ENCODE measurements at regions not wholly inside any gene's neighbourhood (a gene's known extent, or its start where the extent isn't known, plus 50 kb on each side); places are given as distances from the start of the nearest gene placed in this dataset.

DNA sequence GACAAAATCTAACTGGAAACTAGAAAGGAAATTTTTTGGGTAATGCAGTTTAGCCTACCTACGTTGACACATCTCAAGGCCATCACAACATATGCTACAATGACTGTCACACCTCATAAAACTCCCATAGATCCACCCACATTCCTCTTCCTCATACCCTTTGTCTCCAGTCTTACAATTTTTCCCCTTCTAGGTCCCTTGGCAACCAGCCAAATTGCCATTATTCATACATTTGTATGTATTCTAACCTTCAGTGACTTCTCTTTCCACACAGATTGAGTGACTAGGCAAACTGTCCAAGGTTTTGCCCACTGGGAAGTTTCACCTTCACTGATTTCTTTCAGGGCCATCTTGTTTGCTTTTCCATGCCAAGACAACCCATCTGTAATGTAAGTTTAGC, 100.5 kb upstream of the TPK1 start (continued):
- TF ChIP-seq, protein P1, sequence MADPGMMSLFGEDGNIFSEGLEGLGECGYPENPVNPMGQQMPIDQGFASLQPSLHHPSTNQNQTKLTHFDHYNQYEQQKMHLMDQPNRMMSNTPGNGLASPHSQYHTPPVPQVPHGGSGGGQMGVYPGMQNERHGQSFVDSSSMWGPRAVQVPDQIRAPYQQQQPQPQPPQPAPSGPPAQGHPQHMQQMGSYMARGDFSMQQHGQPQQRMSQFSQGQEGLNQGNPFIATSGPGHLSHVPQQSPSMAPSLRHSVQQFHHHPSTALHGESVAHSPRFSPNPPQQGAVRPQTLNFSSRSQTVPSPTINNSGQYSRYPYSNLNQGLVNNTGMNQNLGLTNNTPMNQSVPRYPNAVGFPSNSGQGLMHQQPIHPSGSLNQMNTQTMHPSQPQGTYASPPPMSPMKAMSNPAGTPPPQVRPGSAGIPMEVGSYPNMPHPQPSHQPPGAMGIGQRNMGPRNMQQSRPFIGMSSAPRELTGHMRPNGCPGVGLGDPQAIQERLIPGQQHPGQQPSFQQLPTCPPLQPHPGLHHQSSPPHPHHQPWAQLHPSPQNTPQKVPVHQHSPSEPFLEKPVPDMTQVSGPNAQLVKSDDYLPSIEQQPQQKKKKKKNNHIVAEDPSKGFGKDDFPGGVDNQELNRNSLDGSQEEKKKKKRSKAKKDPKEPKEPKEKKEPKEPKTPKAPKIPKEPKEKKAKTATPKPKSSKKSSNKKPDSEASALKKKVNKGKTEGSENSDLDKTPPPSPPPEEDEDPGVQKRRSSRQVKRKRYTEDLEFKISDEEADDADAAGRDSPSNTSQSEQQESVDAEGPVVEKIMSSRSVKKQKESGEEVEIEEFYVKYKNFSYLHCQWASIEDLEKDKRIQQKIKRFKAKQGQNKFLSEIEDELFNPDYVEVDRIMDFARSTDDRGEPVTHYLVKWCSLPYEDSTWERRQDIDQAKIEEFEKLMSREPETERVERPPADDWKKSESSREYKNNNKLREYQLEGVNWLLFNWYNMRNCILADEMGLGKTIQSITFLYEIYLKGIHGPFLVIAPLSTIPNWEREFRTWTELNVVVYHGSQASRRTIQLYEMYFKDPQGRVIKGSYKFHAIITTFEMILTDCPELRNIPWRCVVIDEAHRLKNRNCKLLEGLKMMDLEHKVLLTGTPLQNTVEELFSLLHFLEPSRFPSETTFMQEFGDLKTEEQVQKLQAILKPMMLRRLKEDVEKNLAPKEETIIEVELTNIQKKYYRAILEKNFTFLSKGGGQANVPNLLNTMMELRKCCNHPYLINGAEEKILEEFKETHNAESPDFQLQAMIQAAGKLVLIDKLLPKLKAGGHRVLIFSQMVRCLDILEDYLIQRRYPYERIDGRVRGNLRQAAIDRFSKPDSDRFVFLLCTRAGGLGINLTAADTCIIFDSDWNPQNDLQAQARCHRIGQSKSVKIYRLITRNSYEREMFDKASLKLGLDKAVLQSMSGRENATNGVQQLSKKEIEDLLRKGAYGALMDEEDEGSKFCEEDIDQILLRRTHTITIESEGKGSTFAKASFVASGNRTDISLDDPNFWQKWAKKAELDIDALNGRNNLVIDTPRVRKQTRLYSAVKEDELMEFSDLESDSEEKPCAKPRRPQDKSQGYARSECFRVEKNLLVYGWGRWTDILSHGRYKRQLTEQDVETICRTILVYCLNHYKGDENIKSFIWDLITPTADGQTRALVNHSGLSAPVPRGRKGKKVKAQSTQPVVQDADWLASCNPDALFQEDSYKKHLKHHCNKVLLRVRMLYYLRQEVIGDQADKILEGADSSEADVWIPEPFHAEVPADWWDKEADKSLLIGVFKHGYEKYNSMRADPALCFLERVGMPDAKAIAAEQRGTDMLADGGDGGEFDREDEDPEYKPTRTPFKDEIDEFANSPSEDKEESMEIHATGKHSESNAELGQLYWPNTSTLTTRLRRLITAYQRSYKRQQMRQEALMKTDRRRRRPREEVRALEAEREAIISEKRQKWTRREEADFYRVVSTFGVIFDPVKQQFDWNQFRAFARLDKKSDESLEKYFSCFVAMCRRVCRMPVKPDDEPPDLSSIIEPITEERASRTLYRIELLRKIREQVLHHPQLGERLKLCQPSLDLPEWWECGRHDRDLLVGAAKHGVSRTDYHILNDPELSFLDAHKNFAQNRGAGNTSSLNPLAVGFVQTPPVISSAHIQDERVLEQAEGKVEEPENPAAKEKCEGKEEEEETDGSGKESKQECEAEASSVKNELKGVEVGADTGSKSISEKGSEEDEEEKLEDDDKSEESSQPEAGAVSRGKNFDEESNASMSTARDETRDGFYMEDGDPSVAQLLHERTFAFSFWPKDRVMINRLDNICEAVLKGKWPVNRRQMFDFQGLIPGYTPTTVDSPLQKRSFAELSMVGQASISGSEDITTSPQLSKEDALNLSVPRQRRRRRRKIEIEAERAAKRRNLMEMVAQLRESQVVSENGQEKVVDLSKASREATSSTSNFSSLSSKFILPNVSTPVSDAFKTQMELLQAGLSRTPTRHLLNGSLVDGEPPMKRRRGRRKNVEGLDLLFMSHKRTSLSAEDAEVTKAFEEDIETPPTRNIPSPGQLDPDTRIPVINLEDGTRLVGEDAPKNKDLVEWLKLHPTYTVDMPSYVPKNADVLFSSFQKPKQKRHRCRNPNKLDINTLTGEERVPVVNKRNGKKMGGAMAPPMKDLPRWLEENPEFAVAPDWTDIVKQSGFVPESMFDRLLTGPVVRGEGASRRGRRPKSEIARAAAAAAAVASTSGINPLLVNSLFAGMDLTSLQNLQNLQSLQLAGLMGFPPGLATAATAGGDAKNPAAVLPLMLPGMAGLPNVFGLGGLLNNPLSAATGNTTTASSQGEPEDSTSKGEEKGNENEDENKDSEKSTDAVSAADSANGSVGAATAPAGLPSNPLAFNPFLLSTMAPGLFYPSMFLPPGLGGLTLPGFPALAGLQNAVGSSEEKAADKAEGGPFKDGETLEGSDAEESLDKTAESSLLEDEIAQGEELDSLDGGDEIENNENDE (IDR thresholded peaks at IDR 0.05; ENCODE audit: insufficient replicate concordance, low read length): no peak
- no peak for TF ChIP-seq MAFK (IDR thresholded peaks at IDR 0.05; ENCODE audit: low read depth, low read length)
- TF ChIP-seq CEBPB (IDR thresholded peaks at IDR 0.05; ENCODE audit: low read depth, low read length): no peak
- no peak for TF ChIP-seq TBP (IDR thresholded peaks at IDR 0.05; ENCODE audit: low read depth, low read length)
- no peak for TF ChIP-seq TAF7 (optimal IDR thresholded peaks at IDR 0.05; ENCODE audit: borderline replicate concordance, low read depth, low read length)
